ENCODE measurements at regions not wholly inside any gene's neighbourhood (a gene's known extent, or its start where the extent isn't known, plus 50 kb on each side); places are given as distances from the start of the nearest gene placed in this dataset.
"Not testable (repeated sequence)": the region's sequence is repeated elsewhere in the genome, so short reads cannot be mapped to it uniquely, and the experiment has no call there.

DNA sequence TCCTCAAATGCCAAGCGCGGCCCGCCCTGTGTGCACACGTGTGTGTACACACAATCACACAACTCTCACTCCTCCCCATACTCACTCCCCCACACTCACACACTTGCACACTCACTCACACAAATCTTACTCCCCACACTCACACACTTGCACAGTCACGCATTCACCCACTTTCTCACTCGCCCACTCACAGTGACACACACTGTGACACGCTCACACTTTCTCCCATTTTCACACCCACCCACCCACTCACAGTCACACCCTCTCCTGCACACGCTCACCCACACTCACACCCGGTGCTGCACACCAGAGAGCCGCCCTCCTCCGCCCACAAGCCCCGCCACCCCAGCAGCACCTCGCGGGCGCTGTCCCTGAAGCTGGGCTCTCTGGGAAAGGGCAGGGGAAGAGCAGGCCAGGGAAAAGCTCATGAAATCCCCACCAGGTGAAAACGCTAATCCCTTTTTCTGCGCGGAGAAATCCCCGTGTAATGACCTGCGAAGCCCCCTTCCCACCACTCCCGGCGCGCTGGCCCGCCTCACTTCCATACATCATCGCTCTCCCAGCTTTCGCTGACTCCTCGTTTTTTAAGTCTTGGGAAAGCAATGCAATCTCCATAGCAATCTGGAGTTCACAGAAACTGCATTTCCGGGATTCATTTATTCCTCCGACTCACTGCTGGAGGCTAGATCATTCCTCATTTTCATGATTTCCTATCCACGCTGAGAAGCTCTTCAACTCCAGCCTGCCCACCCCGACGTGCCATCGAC lies 211.6 kb upstream of the LRRC61 start:
- not testable (repeated sequence) for H3K4me3 ChIP-seq (ENCODE audit: extremely low read depth, insufficient read depth, low read length, poor library complexity, severe bottlenecking); H3K36me3 ChIP-seq (ENCODE audit: control insufficient read depth, insufficient read depth, low read length); H3K4me1 ChIP-seq (ENCODE audit: control insufficient read depth, insufficient read depth, low read length, poor library complexity, severe bottlenecking); H3K27ac ChIP-seq (ENCODE audit: low read depth, low read length, severe bottlenecking); H3K9me3 ChIP-seq (ENCODE audit: control insufficient read depth, low read length)
- 87 to 90% methylated on average over 4 of the region's 33 CpGs for WGBS, 2 experiments (ENCODE audit: insufficient coverage in 2 of 2)

DNA sequence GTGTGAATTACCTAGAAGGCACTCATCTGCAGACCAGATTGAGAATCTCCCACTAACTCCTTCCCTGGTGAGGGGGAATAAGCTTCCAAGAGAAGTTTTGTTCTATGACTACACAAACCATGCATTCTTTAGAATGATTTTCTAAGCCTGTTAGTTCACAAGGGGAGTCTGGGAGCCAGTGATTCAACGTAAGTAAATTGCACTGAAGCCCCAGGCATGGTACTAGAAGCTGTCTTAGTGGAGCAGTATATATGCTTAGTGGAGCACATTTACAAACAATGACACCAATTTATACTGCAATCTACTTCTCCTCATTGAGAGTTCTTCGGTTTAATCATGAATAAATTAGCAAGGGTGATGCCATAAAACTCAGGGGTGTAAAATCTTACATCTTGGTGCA lies 209.9 kb upstream of the LRRC61 start:
- no CpG with 5 or more reads among the region's 2 CpGs for WGBS, 2 experiments (ENCODE audit: insufficient coverage in 2 of 2)
- not testable (repeated sequence) for H3K9me3 ChIP-seq (ENCODE audit: control insufficient read depth, low read length); H3K27ac ChIP-seq (ENCODE audit: low read depth, low read length, severe bottlenecking); H3K36me3 ChIP-seq (ENCODE audit: control insufficient read depth, insufficient read depth, low read length); H3K4me3 ChIP-seq (ENCODE audit: extremely low read depth, insufficient read depth, low read length, poor library complexity, severe bottlenecking); H3K4me1 ChIP-seq (ENCODE audit: control insufficient read depth, insufficient read depth, low read length, poor library complexity, severe bottlenecking)

DNA sequence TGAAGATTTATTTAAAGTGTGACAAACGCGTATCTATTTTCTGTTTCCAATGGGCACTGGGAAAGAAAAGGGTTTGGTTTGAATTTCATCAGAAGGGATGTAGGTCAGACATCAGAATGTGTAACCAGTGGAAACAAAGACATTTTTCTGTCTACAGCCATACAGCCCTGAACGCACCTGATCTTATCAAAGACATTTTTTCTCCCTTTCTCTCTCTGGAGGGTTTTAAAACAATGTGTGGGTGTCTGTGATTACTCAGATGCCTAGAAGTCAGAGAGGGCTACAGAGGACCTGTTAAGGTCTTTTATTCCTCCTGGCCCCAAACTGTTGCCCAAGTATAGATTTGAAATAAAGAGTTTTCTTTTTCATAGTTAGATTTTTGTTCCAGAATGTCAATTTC lies 208.6 kb upstream of the LRRC61 start:
- H3K27ac ChIP-seq (ENCODE audit: low read depth, low read length, severe bottlenecking); H3K4me3 ChIP-seq (ENCODE audit: extremely low read depth, insufficient read depth, low read length, poor library complexity, severe bottlenecking); H3K4me1 ChIP-seq (ENCODE audit: control insufficient read depth, insufficient read depth, low read length, poor library complexity, severe bottlenecking); H3K9me3 ChIP-seq (ENCODE audit: control insufficient read depth, low read length); H3K36me3 ChIP-seq (ENCODE audit: control insufficient read depth, insufficient read depth, low read length): not testable (repeated sequence)
- WGBS, 2 experiments (ENCODE audit: insufficient coverage in 2 of 2) = 88 to 100% methylated on average over 2 of the region's 3 CpGs

DNA sequence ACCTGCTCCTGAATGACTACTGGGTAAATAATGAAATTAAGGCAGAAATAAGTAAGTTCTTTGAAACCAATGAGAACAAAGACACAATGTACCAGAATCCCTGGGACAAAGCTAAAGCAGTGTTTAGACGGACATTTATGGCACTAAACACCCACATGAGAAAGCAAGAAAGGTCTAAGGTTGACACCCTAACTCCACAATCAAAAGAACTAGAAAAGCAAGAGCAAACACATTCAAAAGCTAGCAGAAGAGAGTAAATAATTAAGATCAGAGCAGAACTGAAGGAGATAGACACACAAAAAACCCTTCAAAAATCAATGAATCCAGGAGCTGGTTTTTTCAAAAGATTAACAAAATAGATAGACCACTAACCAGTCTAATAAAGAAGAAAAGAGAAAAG lies 203.2 kb upstream of the LRRC61 start:
- no CpG with 5 or more reads among the region's 1 CpG for WGBS, 2 experiments (ENCODE audit: insufficient coverage in 2 of 2)
- not testable (repeated sequence) for H3K4me3 ChIP-seq (ENCODE audit: extremely low read depth, insufficient read depth, low read length, poor library complexity, severe bottlenecking); H3K27ac ChIP-seq (ENCODE audit: low read depth, low read length, severe bottlenecking); H3K36me3 ChIP-seq (ENCODE audit: control insufficient read depth, insufficient read depth, low read length); H3K9me3 ChIP-seq (ENCODE audit: control insufficient read depth, low read length); H3K4me1 ChIP-seq (ENCODE audit: control insufficient read depth, insufficient read depth, low read length, poor library complexity, severe bottlenecking)

DNA sequence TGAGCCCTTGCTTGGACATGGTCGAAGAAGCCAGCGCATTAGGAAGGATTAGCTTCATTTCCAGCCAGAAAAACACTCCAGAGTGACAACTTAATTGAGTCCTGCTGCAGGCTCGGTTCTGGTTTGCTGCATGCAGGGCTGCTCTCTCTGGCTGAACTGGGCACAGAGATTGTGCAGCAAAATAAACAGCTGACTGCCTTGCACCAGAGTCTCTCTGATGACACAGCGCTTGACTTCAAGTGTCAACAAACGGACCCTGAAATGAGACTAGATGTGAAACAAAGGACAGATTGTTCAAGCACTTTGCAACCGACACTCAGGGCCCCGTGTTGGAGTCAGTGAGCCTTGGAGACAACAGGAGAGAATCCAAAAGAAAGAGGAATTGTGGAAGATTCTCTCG lies 197.3 kb upstream of the LRRC61 start:
- 76 to 83% methylated on average over 2 to 6 of the region's 8 CpGs for WGBS, 2 experiments (ENCODE audit: insufficient coverage in 2 of 2)
- H3K27ac ChIP-seq (ENCODE audit: low read depth, low read length, severe bottlenecking); H3K4me1 ChIP-seq (ENCODE audit: control insufficient read depth, insufficient read depth, low read length, poor library complexity, severe bottlenecking); H3K36me3 ChIP-seq (ENCODE audit: control insufficient read depth, insufficient read depth, low read length); H3K4me3 ChIP-seq (ENCODE audit: extremely low read depth, insufficient read depth, low read length, poor library complexity, severe bottlenecking); H3K9me3 ChIP-seq (ENCODE audit: control insufficient read depth, low read length): not testable (repeated sequence)

DNA sequence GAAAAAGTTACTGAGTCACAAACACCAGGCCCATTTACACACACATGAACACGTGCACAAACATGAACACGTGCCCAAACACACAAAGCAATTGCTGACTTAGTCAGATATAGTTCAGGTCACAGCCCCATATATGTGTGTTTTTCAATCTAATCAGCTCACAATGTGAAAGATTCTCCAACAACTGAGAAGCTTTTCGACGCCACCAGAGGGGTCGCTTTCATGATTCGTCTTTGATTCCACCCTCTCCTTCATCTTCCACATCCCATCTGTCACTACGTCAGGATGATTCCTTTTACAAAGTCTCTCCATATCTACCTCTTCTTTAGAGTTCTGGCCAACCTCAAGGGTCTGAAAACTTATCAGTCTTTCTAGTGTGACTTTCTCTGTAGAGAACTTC lies 188.7 kb upstream of the LRRC61 start:
- H3K36me3 ChIP-seq (ENCODE audit: control insufficient read depth, insufficient read depth, low read length); H3K27ac ChIP-seq (ENCODE audit: low read depth, low read length, severe bottlenecking); H3K4me1 ChIP-seq (ENCODE audit: control insufficient read depth, insufficient read depth, low read length, poor library complexity, severe bottlenecking); H3K9me3 ChIP-seq (ENCODE audit: control insufficient read depth, low read length); H3K4me3 ChIP-seq (ENCODE audit: extremely low read depth, insufficient read depth, low read length, poor library complexity, severe bottlenecking): not testable (repeated sequence)
- 83 to 93% methylated on average over 2 to 6 of the region's 7 CpGs for WGBS, 2 experiments (ENCODE audit: insufficient coverage in 2 of 2)

DNA sequence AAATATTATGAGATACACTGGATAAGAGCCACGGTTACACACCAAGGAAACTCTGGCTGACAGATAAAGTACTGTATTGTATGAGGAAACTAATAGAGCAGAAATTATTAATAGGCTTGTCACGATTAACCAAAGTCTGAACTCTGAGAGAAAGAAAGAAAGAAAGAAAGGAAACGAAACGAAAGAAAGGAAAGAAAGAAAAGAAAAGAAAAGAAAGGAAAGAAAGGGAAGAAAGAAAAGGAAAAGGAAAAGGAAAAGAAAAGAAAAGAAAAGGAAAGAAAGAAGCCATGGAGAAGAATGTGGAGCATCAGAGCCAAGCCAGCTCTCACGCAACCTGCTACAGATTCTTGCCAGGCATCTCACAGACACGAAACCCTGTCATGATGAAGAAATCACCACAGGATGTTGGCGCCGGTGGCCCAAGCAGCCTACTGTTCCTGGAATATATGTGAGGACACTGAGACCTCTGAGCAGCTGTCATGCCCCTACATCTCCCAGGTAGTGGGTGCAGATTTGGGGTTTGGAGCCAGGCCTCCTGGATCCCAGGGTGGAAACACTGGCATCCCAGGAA lies 187.4 kb upstream of the LRRC61 start:
- H3K9me3 ChIP-seq (ENCODE audit: control insufficient read depth, low read length); H3K4me3 ChIP-seq (ENCODE audit: extremely low read depth, insufficient read depth, low read length, poor library complexity, severe bottlenecking); H3K27ac ChIP-seq (ENCODE audit: low read depth, low read length, severe bottlenecking); H3K4me1 ChIP-seq (ENCODE audit: control insufficient read depth, insufficient read depth, low read length, poor library complexity, severe bottlenecking); H3K36me3 ChIP-seq (ENCODE audit: control insufficient read depth, insufficient read depth, low read length): not testable (repeated sequence)
- WGBS, 2 experiments (ENCODE audit: insufficient coverage in 2 of 2) = 82 to 92% methylated on average over 3 to 5 of the region's 8 CpGs

DNA sequence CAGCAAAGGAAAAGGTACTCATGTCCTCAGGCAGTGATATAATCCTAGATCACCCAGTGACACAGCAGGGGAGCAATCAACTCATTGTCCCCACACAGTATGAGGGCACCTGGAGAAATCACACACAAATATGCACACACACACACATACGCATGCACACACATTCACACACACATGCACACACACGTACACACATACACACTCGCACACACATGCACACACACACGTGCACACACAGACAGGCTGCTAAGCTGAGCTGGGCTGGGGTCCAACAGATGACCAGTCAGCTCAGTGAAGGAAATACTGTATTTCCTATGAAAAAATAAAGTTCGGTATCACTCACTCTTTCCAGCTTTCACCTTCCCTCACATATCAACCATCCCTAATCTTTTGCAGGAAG lies 183.3 kb upstream of the LRRC61 start:
- 72 to 86% methylated on average over 2 to 3 of the region's 5 CpGs for WGBS, 2 experiments (ENCODE audit: insufficient coverage in 2 of 2)
- not testable (repeated sequence) for H3K4me3 ChIP-seq (ENCODE audit: extremely low read depth, insufficient read depth, low read length, poor library complexity, severe bottlenecking); H3K4me1 ChIP-seq (ENCODE audit: control insufficient read depth, insufficient read depth, low read length, poor library complexity, severe bottlenecking); H3K27ac ChIP-seq (ENCODE audit: low read depth, low read length, severe bottlenecking); H3K9me3 ChIP-seq (ENCODE audit: control insufficient read depth, low read length); H3K36me3 ChIP-seq (ENCODE audit: control insufficient read depth, insufficient read depth, low read length)

DNA sequence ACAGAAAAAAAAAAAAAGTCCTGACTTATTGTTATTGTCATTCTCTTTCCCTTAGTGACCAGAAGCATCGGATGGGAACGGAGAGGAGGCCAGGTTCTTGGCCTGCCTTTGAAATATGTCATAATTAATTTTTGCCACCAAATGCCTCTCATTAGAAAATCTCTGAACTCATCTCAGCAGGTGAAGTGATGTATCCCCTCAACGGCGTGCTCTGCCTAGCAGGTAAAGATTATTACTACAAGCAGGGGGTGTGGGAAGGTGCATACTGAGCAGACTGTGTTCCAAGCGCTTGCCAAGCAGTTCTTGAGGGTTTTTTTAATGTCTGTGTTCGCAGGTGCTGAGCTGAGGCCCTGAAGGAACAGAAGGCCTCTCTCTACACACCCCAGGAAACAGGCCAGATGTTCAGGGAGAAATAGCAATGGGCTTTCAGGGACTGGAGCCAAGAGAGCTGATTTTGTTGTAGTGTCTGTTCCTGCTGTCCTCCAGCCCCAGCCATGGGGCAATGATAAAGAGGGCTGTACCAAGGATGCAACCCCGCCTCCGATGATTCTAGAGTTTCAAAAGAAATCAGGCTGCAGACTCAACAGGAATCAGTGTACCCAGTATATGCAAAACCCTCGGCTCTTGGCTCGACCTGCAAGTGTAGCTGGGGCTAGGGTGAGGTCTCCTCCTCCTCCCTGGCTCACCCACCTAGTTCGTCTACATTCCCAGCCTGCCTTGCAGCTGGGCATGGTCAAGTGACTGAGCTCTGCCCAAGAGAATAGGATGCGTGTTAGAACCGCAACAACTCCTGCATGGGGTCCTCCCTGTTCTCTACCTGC lies 181.4 kb upstream of the LRRC61 start:
- not testable (repeated sequence) for H3K36me3 ChIP-seq (ENCODE audit: control insufficient read depth, insufficient read depth, low read length); H3K4me3 ChIP-seq (ENCODE audit: extremely low read depth, insufficient read depth, low read length, poor library complexity, severe bottlenecking); H3K4me1 ChIP-seq (ENCODE audit: control insufficient read depth, insufficient read depth, low read length, poor library complexity, severe bottlenecking); H3K9me3 ChIP-seq (ENCODE audit: control insufficient read depth, low read length); H3K27ac ChIP-seq (ENCODE audit: low read depth, low read length, severe bottlenecking)
- WGBS, 2 experiments (ENCODE audit: insufficient coverage in 2 of 2) = 80 to 88% methylated on average over 2 to 3 of the region's 13 CpGs

DNA sequence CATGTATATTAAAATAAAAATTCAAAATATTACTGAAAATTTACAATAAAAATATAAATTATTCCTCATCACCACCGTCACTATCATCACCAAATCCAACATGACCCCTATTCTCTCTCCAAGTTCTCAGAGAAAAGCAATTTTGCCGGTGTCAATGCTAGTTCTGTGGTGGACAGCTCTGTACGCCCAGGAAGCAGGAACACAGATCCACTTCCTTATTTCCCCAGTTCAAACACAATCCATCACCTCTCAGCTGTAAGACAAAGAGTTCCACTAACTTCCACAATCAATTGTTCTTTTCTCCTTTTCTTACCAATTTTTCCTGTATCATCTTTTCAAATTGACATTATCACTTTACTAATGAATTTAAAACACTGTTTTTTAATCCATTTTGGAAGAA lies 177.0 kb upstream of the LRRC61 start:
- H3K4me1 ChIP-seq (ENCODE audit: control insufficient read depth, insufficient read depth, low read length, poor library complexity, severe bottlenecking); H3K36me3 ChIP-seq (ENCODE audit: control insufficient read depth, insufficient read depth, low read length); H3K4me3 ChIP-seq (ENCODE audit: extremely low read depth, insufficient read depth, low read length, poor library complexity, severe bottlenecking); H3K27ac ChIP-seq (ENCODE audit: low read depth, low read length, severe bottlenecking); H3K9me3 ChIP-seq (ENCODE audit: control insufficient read depth, low read length): not testable (repeated sequence)
- no CpG with 5 or more reads among the region's 3 CpGs for WGBS, 2 experiments (ENCODE audit: insufficient coverage in 2 of 2)

DNA sequence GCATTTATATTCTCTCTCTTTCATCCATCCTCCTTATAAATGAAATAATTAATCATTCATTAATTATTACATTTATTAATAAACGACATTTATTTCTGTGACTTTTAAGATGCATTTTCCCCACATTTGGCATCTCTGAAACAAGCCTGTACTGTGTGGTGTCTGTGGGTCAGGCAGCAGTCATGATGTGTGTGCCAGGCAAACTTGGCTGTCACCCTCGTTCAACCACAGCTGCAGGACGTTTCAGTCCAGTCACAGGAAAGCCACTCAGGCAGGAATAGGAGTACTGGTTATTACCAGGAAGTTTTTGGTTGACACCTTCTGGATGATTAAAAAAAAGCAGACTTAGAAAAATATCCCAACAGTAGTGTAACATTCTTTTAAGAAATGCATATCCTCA lies 175.6 kb upstream of the LRRC61 start:
- H3K27ac ChIP-seq (ENCODE audit: low read depth, low read length, severe bottlenecking); H3K9me3 ChIP-seq (ENCODE audit: control insufficient read depth, low read length); H3K4me1 ChIP-seq (ENCODE audit: control insufficient read depth, insufficient read depth, low read length, poor library complexity, severe bottlenecking); H3K36me3 ChIP-seq (ENCODE audit: control insufficient read depth, insufficient read depth, low read length); H3K4me3 ChIP-seq (ENCODE audit: extremely low read depth, insufficient read depth, low read length, poor library complexity, severe bottlenecking): not testable (repeated sequence)
- no CpG with 5 or more reads among the region's 3 CpGs for WGBS, 2 experiments (ENCODE audit: insufficient coverage in 2 of 2)
